OCI-LY3 (cell line): ENCODE measurements at regions not wholly inside any gene's neighbourhood (a gene's known extent, or its start where the extent isn't known, plus 50 kb on each side); places are given as distances from the start of the nearest gene placed in this dataset.

Experiments
- H2AFZ ChIP-seq: fragments of 200-600, 300-600 bp; shearing (Covaris generic); 2 replicates; pipeline ENCODE4 v1.6.0; 2014; ENCODE audit warnings: antibody characterized with exemption, low read depth, low read length
- H3K27ac ChIP-seq: fragments of 200-600, 300-600 bp; sonication (generic); 2 replicates; pipeline ENCODE4 v1.5.1; 2014; ENCODE audit warnings: mild to moderate bottlenecking, low read length, moderate library complexity, mixed read lengths
- H3K27me3 ChIP-seq: fragments of 200-600, 300-600 bp; sonication (generic); 2 replicates; pipeline ENCODE4 v1.6.1; 2014; ENCODE audit warnings: low read depth, low read length, mixed read lengths
- H3K36me3 ChIP-seq: fragments of 200-600, 300-600 bp; sonication (generic); replicated peaks from 2 replicates; pipeline ENCODE3; 2014; ENCODE audit warnings: low read depth, low read length, mixed read lengths
- H3K4me1 ChIP-seq: fragments of 300-600, 200-600 bp; sonication (generic); 2 replicates; pipeline ENCODE4 v1.6.1; 2014; ENCODE audit warnings: low read length, mixed read lengths
- H3K4me2 ChIP-seq: fragments of 200-600, 300-600 bp; sonication (generic); 2 replicates; pipeline ENCODE4 v1.6.1; 2014; ENCODE audit warnings: low read length, mixed read lengths
- H3K4me3 ChIP-seq: fragments of 300-600, 200-600 bp; sonication (generic); 2 replicates; pipeline ENCODE4 v1.5.1; 2014; ENCODE audit warnings: antibody characterized with exemption, mild to moderate bottlenecking, low read length, moderate library complexity
- H3K79me2 ChIP-seq: fragments of 300-600, 200-600 bp; shearing (Covaris generic); 2 replicates; pipeline ENCODE4 v1.6.1; 2014; ENCODE audit warnings: mild to moderate bottlenecking, low read length, mixed read lengths
- H3K9ac ChIP-seq: fragments of 300-600, 200-600 bp; shearing (Covaris generic); 2 replicates; pipeline ENCODE4 v1.6.0; 2014; ENCODE audit warnings: mild to moderate bottlenecking, low read length, moderate library complexity
- H3K9me3 ChIP-seq: fragments of 200-600, 300-600 bp; shearing (Covaris generic); 2 replicates; pipeline ENCODE4 v1.6.1; 2014; ENCODE audit warnings: low read length, mixed read lengths; ENCODE audit not compliant: insufficient read depth
- H4K20me1 ChIP-seq: fragments of 200-600, 300-600 bp; sonication (generic); 2 replicates; pipeline ENCODE4 v1.6.1; 2016; ENCODE audit warnings: low read length, mixed read lengths; ENCODE audit not compliant: insufficient read depth
- CTCF ChIP-seq: fragments of 200-600, 300-600 bp; sonication (generic); IDR thresholded peaks from 2 replicates; pipeline ENCODE4 v1.5.1; 2014; ENCODE audit warnings: antibody characterized with exemption, low read length, low read depth
- EZH2phosphoT487 ChIP-seq: fragments of 200-600 bp; shearing (Covaris generic); IDR thresholded peaks from 2 replicates; pipeline ENCODE4 v1.6.1; 2018; ENCODE audit warnings: antibody characterized with exemption, mixed run types, low read depth

DNA sequence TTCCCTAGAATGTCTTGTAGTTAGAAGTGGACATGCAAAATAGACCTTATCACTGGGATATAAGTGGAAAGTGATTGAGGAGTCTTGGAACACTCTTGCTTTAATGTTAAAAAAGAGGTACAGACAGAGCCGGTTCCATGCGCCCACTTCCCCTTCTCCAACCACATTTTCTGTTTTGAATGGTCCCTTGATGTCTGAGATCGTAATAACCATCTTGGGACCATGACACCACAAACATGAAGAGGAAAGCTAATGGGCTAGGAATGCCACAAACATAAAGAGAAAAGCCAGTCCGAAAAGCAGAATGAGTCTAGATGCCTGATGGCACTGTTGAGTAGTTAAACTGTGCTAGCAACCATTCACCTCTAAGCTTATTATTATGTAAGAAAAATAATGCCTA, 54.8 kb upstream of the SPON1 start:
- Histone ChIP-seq H3K79me2 (no peaks in the 10 kb centered on the region), H4K20me1 (no peaks in the 10 kb centered on the region), H3K36me3 (no peaks in the 10 kb centered on the region), H3K27ac (no peak overlapping the region), H3K4me3 (no peak overlapping the region), H3K9me3 (no peaks in the 10 kb centered on the region), H3K4me2 (no peak overlapping the region), H3K27me3 (no peaks in the 10 kb centered on the region), H3K9ac (no peak overlapping the region), H2AFZ (no peak overlapping the region), H3K4me1 (no peaks in the 10 kb centered on the region)
- TF ChIP-seq EZH2phosphoT487 = no peak
- TF ChIP-seq CTCF = no peak

DNA sequence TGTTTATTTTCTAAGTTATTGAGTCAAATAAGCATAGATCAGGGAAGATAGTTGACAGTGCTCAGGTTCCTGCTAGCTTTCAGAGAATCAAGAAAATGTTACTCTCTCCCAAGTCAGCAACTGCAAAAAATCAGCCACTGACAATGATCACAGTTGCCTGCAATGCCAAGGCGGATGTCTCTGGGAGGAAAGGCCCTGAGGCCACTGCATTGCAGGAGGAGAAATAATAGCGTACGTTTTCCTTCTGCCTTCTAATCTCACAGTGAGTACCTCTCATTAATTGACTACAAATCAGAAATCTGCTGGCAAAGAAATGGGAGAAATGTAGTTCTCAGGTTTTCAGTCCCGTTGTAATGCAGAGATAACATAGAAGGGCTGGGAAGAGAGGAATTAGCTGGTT, 54.0 kb upstream of the SPON1 start:
- Histone ChIP-seq H3K4me1 (no peaks in the 10 kb centered on the region), H3K79me2 (no peaks in the 10 kb centered on the region), H3K4me3 (no peak overlapping the region), H3K9ac (no peak overlapping the region), H3K27me3 (no peaks in the 10 kb centered on the region), H3K36me3 (no peaks in the 10 kb centered on the region), H3K9me3 (no peaks in the 10 kb centered on the region), H3K27ac (no peak overlapping the region), H4K20me1 (no peaks in the 10 kb centered on the region), H3K4me2 (no peak overlapping the region), H2AFZ (no peak overlapping the region)
- TF ChIP-seq EZH2phosphoT487 = no peak
- no peak for TF ChIP-seq CTCF
